HL-60 (cell line): ENCODE measurements at regions not wholly inside any gene's neighbourhood (a gene's known extent, or its start where the extent isn't known, plus 50 kb on each side); places are given as distances from the start of the nearest gene placed in this dataset.

Source experiments
- DNase-seq, 2 experiments: peaks; one replicate each; pipeline ENCODE4 v3.0.0-alpha.2; 2010 to 2020; ENCODE audit warnings: low read depth in 1 of 2, low spot score in 1 of 2
- H3K27ac ChIP-seq: fragments of 250-450 bp; sonication (Bioruptor Pico); replicated peaks from 2 replicates; pipeline ENCODE4 v1.5.1; 2020; ENCODE audit warnings: mild to moderate bottlenecking, moderate library complexity
- H3K27me3 ChIP-seq: fragments of 250-450 bp; sonication (Bioruptor Pico); 2 replicates; pipeline ENCODE4 v1.5.1; 2021; ENCODE audit warnings: mild to moderate bottlenecking, moderate library complexity; ENCODE audit not compliant: insufficient read depth, poor library complexity, severe bottlenecking
- H3K4me3 ChIP-seq: replicated peaks from 2 replicates; pipeline ENCODE4 v1.5.1; 2011; ENCODE audit warnings: mild to moderate bottlenecking, control low read depth, low read length; ENCODE audit not compliant: insufficient read depth
- GABPA ChIP-seq: IDR thresholded peaks from 2 replicates; pipeline ENCODE4 v1.6.1; 2012; ENCODE audit warnings: low read depth
- POLR2AphosphoS5 ChIP-seq: IDR thresholded peaks from 2 replicates; pipeline ENCODE4 v1.6.1; 2012; ENCODE audit warnings: low read depth
- SPI1 ChIP-seq: IDR thresholded peaks from 2 replicates; pipeline ENCODE4 v1.6.1; 2012; ENCODE audit warnings: low read depth, mild to moderate bottlenecking, borderline replicate concordance
- TF ChIP-seq, protein P1 (sequence below): IDR thresholded peaks from 2 replicates; pipeline ENCODE4 v1.6.1; 2012; ENCODE audit warnings: low read depth; ENCODE audit not compliant: insufficient replicate concordance
- TF ChIP-seq, protein P2 (sequence below): IDR thresholded peaks from one replicate; pipeline ENCODE4 v1.5.1; 2011; ENCODE audit warnings: low read length, control low read depth, inconsistent platforms; ENCODE audit not compliant: insufficient read depth

DNA sequence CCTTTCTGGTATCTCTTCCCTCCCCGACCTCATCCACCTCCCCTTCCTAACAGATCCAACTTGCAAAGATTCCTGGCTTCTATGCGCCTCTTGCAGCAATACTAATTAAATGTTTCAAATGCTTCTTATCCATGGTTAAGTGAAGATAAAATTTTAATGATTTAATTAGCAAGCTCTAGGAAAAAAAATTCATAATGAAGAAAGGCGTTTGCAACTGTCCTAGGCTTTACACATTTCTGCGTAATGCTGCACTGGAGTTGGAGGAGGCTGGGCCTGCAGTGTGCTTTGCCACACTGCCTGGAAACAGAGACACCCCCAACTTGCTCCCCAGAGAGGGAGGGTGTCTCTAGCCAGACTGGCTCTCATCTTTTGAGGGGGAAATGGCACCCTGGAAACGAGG, 123.9 kb upstream of the CARD11 start:
- Histone ChIP-seq H3K27ac (no peak overlapping the region), H3K27me3 (no peaks in the 10 kb centered on the region), H3K4me3 (no peak overlapping the region)
- DNase-seq, result no peak
- TF ChIP-seq GABPA (no peak), POLR2AphosphoS5 (no peak)
- TF ChIP-seq, protein P1, sequence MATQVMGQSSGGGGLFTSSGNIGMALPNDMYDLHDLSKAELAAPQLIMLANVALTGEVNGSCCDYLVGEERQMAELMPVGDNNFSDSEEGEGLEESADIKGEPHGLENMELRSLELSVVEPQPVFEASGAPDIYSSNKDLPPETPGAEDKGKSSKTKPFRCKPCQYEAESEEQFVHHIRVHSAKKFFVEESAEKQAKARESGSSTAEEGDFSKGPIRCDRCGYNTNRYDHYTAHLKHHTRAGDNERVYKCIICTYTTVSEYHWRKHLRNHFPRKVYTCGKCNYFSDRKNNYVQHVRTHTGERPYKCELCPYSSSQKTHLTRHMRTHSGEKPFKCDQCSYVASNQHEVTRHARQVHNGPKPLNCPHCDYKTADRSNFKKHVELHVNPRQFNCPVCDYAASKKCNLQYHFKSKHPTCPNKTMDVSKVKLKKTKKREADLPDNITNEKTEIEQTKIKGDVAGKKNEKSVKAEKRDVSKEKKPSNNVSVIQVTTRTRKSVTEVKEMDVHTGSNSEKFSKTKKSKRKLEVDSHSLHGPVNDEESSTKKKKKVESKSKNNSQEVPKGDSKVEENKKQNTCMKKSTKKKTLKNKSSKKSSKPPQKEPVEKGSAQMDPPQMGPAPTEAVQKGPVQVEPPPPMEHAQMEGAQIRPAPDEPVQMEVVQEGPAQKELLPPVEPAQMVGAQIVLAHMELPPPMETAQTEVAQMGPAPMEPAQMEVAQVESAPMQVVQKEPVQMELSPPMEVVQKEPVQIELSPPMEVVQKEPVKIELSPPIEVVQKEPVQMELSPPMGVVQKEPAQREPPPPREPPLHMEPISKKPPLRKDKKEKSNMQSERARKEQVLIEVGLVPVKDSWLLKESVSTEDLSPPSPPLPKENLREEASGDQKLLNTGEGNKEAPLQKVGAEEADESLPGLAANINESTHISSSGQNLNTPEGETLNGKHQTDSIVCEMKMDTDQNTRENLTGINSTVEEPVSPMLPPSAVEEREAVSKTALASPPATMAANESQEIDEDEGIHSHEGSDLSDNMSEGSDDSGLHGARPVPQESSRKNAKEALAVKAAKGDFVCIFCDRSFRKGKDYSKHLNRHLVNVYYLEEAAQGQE, result no peak

DNA sequence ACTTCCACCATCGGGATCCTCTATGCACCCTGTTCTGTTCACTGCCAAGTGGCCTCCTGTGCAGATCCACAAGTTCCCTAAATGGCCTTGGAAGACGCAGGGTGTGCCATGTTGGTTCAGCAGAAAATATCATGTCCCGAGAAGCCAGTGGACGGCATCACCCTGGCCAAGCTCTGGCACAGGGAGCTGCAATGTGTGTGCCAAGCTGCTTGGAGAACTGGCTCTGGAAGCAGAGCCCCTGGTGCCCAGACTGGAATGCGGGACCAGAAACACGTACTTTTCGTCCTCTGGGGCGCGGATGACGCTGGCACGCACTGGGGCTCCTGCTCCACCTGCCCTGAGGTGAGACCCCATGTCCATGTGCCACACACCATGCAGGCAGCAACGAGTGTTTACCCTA, 124.7 kb upstream of the CARD11 start:
- DNase-seq, result no peak
- Histone ChIP-seq H3K27me3 (no peaks in the 10 kb centered on the region), H3K4me3 (no peak overlapping the region), H3K27ac (no peak overlapping the region)
- TF ChIP-seq POLR2AphosphoS5, result no peak
- TF ChIP-seq, protein P1, result no peak
- no peak for TF ChIP-seq SPI1
- no peak for TF ChIP-seq GABPA
- TF ChIP-seq, protein P2, sequence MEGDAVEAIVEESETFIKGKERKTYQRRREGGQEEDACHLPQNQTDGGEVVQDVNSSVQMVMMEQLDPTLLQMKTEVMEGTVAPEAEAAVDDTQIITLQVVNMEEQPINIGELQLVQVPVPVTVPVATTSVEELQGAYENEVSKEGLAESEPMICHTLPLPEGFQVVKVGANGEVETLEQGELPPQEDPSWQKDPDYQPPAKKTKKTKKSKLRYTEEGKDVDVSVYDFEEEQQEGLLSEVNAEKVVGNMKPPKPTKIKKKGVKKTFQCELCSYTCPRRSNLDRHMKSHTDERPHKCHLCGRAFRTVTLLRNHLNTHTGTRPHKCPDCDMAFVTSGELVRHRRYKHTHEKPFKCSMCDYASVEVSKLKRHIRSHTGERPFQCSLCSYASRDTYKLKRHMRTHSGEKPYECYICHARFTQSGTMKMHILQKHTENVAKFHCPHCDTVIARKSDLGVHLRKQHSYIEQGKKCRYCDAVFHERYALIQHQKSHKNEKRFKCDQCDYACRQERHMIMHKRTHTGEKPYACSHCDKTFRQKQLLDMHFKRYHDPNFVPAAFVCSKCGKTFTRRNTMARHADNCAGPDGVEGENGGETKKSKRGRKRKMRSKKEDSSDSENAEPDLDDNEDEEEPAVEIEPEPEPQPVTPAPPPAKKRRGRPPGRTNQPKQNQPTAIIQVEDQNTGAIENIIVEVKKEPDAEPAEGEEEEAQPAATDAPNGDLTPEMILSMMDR, result no peak

DNA sequence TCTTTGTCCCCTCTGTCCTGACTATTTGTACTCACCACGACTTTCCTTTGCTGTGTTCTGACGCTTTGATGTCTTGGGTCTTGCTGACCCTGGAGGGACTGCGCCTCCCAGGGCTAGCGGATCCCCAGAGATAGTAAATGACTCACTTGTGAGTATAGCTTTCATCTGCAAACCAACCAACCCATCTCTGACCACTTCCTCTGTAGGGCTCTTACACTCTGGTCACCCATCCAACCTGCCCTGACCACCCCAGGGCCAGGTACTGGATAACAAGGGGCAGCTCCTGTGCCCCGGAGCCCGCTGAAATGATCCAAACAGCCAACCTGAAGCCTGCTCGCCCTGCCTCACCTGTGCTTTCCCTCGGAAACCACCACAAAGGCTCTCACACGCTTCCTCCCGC, 125.2 kb upstream of the CARD11 start:
- TF ChIP-seq, protein P2, result no peak
- TF ChIP-seq SPI1, result no peak
- TF ChIP-seq, protein P1, result no peak
- TF ChIP-seq POLR2AphosphoS5, result no peak
- TF ChIP-seq GABPA, result no peak
- no peak for DNase-seq
- Histone ChIP-seq H3K27me3 (no peaks in the 10 kb centered on the region), H3K27ac (no peak overlapping the region), H3K4me3 (no peak overlapping the region)

DNA sequence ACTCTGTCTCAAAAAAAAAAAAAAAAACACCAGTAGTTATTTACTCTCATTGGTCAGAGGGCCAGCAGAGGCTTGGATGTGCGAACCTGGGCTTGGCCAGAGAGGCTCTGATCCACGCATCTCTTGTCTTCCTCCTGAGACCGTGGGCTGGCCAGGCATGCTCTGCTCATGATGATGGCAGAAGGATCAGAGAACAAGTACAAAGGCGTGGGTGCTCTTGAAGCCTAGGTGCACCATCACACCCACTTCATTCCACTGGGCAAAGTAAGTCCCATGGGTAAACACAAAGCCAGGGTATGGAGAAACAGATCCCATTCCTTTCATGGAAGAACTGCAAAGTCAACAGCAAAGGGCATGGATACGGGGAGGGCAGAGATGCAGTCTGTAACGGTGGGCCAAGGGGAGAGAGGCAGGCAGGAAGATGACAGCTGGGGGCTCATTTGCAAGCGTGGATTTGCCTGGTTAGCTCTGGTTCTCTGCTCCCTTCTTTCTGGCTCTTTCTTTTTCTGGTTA, 128.2 kb upstream of the SDK1 start:
- H3K27me3 ChIP-seq, result no peaks in the 10 kb centered on the region
- H3K4me3 ChIP-seq, result no peak overlapping the region
- no peak for DNase-seq
- TF ChIP-seq POLR2AphosphoS5 (no peak), SPI1 (no peak), GABPA (no peak)
- TF ChIP-seq, protein P1, result no peak
- TF ChIP-seq, protein P2, result no peak
- H3K27ac ChIP-seq, result no peak overlapping the region
